IPS-NIHi7 (cell line): ENCODE measurements at regions not wholly inside any gene's neighbourhood (a gene's known extent, or its start where the extent isn't known, plus 50 kb on each side); places are given as distances from the start of the nearest gene placed in this dataset.

ENCODE experiments used
- DNase-seq: peaks from one replicate; pipeline ENCODE4 v3.0.0; 2012; ENCODE audit warnings: mixed read lengths; ENCODE audit errors: extremely low spot score

GRCh38 chr14:38111046-38111445 lies 96.7 kb upstream of the SSTR1 start:
- DNase-seq: no peak

- no peak for DNase-seq
Observed at GRCh38 chr14:38113546-38113945, 94.2 kb upstream of the SSTR1 start.

- no peak for DNase-seq
Observed at GRCh38 chr14:38116895-38117294, 90.8 kb upstream of the SSTR1 start.

- no peak for DNase-seq
Observed at GRCh38 chr14:38120109-38120508, 87.6 kb upstream of the SSTR1 start.

GRCh38 chr14:38121320-38122020 lies 86.2 kb upstream of the SSTR1 start:
- DNase-seq: no peak

- DNase-seq: no peak
Observed at GRCh38 chr14:38122241-38122640, 85.5 kb upstream of the SSTR1 start.

- DNase-seq: no peak
Observed at GRCh38 chr14:38124506-38124905, 83.2 kb upstream of the SSTR1 start.

GRCh38 chr14:38125481-38126037 lies 82.1 kb upstream of the SSTR1 start:
- no peak for DNase-seq

GRCh38 chr14:38127356-38127755 lies 80.3 kb upstream of the SSTR1 start:
- DNase-seq: no peak

GRCh38 chr14:38127784-38128183 lies 79.9 kb upstream of the SSTR1 start:
- DNase-seq: no peak

GRCh38 chr14:38128640-38129039 lies 79.1 kb upstream of the SSTR1 start:
- no peak for DNase-seq

GRCh38 chr14:38129192-38129591 lies 78.5 kb upstream of the SSTR1 start:
- no peak for DNase-seq

GRCh38 chr14:38129705-38130104 lies 78.0 kb upstream of the SSTR1 start:
- no peak for DNase-seq

- no peak for DNase-seq
Observed at GRCh38 chr14:38134416-38135030, 73.2 kb upstream of the SSTR1 start.

- no peak for DNase-seq
Observed at GRCh38 chr14:38135106-38135867, 72.4 kb upstream of the SSTR1 start.

GRCh38 chr14:38137005-38137404 lies 70.7 kb upstream of the SSTR1 start:
- no peak for DNase-seq

GRCh38 chr14:38138473-38139138 lies 69.1 kb upstream of the SSTR1 start:
- DNase-seq: no peak

GRCh38 chr14:38139926-38140325 lies 67.8 kb upstream of the SSTR1 start:
- DNase-seq: no peak

- DNase-seq: no peak
Observed at GRCh38 chr14:38143170-38143569, 64.5 kb upstream of the SSTR1 start.

GRCh38 chr14:38143659-38144505 lies 63.8 kb upstream of the SSTR1 start:
- DNase-seq: no peak

GRCh38 chr14:38145142-38145541 lies 62.6 kb upstream of the SSTR1 start:
- no peak for DNase-seq
